ENCODE measurements at regions not wholly inside any gene's neighbourhood (a gene's known extent, or its start where the extent isn't known, plus 50 kb on each side); places are given as distances from the start of the nearest gene placed in this dataset.
"Not testable (repeated sequence)": the region's sequence is repeated elsewhere in the genome, so short reads cannot be mapped to it uniquely, and the experiment has no call there.

DNA sequence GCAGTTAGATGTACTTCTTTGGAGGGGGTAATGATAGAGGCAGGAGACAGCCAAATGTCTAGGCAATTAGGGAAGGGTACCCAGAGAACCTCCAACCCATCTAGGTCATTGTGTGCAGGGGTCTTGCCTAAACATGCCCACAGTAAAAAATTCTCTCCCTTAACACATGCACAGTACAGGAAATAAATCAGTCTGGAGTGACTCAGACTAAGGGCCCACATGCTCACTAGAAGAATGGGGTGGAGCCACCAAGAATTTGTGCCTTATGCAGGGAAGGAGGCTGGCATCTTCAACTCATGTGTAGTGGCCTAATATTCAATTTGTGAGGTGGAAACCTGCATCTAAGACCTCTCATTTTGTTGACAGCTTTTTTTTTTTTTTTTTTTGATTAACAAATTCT, 945.3 kb upstream of the GRIA3 start:
- DNase-seq: no peak

DNA sequence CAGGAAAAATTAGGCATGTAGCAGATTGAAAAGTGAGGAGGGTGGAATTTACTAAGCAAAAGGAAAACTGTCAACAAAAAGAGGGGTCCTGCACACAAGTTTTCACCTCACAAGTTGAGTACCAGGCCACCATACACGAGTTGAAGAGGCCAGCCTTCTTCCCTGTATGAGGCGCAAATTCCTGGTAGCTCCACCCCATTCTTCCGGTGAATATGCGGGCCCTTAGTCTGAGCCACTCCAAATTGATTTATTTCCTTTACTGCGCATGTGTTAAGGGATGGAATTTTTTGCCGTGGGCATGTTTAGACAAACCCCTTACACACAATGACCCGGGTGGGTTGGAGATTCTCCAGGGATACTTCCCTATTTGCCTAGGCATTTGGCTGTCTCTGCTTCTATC, 942.1 kb upstream of the GRIA3 start:
- no peak for DNase-seq

DNA sequence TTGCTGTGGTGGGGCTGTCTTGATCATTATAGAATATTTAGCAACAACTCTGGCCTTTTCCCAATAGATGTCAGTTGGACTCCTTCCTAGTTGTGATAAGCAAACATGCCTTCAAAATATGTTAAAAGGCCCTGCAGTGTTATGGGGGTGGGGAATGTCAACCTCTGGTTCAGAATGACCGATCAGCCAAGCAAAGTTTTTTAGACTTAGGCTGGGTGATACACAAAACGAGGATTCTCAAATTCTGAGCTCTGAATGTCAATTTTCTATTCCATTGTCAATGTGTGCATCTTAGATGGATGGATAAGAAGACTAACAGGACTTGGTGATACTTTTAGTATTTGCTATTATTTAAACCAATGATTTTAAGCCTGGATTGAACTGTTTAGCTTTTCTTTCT, 940.0 kb upstream of the GRIA3 start:
- no peak for DNase-seq

DNA sequence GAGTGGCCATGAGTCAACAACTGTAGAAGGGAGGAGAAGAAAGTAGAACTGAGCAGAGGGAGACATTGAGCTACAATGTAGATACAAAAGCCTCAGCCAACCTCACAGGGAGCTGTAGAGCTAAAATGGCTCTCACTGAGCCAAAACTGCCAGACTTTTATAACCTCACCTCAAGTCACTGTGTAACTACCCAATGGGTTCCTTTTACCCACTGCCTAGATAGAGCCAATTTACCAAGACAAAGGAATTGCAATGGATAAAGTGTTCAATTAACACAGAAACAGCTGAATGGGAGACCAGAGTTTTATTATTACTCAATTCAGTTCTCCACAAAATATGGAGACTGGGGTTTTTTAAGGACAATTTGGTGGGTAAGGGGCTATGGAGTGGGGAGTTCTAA, 938.9 kb upstream of the GRIA3 start:
- no peak for DNase-seq

DNA sequence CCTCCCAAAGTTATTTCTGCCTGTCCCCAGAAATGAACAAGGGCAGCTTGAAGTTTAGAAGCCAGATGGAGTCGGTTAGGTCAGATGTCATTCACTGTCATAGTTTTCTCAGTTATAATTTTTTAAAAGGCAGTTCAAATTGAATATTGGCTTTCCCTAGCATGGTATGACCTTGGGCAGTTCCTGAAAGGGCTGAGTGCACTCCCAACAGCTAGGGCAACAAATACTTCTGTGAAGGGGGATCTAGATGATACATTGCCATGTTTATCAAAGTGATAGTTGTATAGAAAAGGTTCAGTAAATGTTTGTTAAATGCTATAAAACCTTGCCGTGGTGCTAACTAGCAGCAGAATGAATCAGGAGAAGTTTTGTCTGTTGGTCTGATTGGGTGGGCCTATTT, 938.1 kb upstream of the GRIA3 start:
- no peak for DNase-seq

DNA sequence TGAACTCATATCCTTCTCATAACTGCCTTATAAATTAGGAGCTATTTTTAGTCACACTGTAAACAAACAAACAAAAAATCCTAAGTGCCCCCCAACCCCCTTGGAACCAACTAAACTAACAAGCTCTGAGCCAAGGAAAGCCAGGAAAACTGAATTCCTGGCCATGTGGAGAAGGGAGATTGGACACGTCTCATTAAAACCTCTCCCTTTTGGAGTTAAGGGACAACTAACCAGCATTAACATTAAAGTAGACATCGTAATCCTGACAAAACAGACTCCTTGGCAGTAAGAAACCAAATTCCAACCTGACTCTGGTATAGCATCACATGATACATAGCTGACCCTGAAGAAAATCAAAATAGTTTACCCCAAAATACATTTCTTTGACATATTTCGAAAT, 937.1 kb upstream of the GRIA3 start:
- no peak for DNase-seq

DNA sequence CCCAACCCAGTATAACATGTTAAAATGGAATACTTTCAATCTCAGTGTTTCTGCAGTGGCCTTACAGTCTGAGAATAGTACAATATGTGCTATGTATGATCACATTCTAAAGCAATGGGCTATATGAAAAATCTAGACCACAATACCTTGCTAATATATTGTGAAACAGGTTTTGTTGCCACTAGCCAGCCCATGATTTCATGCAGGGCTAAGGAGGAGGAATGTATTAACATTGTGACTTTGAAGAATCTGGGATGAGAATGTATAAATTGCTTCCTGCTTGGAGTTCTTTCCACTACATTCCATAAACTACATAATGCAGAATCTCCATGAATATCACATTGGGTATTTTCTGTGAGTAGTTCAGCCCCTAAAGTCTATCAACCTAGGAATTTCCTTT, 935.4 kb upstream of the GRIA3 start:
- no peak for DNase-seq

DNA sequence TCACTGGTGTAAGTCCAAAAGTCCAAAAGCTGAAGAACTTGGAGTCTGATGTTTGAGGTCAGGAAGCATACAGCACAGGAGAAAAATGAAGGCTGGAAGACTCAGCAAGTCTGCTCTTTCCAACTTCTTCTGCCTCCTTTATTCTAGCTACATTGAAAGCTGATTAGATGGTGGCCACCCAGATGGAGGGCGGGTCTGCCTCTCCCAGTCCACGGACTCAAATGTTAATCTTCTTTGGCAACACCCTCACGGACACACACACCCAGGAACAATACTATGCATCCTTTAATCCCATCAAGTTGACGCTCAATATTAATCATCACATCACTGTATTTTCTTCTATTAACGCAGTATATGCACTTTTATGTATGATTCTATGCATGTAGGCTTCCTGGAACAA, 931.6 kb upstream of the GRIA3 start:
- no peak for DNase-seq

DNA sequence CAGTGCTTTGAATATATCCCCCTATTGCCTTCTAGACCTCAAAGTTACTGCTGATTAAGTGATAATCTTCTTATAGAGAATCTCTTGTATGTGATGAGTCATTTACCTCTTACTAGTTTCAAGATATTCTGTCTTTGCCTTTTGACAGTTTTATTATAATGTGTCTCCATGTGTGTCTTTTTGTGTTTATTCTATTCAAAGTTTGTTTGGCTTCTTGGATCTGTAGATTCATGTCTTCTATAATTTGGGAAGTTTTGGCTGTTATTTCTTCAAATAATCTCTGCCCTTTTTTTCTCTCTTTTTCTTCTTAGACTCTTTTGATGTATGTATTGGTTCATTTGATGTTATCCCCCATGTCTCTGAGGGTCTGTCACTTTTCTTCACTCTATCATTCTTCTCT, 915.7 kb upstream of the GRIA3 start:
- DNase-seq: no peak

DNA sequence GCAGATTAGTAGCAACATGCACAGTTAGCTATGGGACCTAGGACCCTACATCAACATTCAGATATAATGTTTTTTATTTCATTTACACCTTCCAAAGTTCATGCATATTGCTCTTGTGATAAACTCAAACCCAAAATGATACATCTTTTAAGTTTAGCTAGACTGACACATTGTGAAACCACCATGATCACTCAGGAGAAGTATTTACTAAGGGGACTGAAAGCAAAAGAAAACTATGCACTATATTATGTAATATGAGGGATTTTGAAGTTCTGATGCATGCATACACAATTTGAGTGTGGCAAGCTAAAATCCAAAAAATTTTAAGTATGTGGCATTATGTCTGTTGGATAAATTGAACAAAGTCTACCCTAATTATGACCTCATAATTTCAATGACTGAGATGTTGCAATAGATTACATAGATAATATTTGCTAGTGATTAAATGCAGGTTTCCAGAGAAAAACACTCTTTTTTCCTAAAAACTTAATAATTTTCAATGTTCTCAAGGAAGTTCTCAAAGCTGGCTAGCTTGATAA, 914.8 kb upstream of the GRIA3 start:
- no peak for DNase-seq

DNA sequence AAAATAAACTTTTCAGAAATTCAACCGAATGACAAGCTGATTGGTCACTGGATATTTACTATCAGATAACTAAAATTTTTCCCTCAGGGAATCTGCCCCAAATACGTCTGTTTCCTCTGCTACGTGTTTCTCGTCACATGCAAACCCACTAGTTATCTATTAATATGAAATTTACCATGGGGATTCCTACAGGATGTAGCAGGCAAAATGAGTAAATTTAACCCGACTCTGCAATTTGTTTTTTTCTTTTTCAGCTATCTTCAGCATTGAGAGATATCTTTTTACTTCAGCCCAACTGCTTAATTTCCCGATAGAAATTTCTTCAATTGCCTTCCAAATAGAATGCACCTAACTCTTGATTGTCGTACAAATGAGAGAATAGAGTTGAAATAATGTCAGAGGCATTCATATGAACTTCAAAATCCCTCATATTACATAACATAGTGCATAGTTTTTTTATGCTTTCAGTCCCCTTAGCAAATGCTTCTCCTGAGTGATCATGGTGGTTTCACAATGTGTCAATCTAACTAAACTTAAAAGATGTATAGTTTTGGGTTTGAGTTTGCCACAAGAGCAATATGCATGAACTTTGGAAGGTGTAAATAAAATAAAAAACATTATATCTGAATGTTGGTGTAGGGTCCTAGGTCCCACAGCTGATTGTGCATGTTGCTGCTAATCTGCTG, 913.1 kb upstream of the GRIA3 start:
- no peak for DNase-seq

DNA sequence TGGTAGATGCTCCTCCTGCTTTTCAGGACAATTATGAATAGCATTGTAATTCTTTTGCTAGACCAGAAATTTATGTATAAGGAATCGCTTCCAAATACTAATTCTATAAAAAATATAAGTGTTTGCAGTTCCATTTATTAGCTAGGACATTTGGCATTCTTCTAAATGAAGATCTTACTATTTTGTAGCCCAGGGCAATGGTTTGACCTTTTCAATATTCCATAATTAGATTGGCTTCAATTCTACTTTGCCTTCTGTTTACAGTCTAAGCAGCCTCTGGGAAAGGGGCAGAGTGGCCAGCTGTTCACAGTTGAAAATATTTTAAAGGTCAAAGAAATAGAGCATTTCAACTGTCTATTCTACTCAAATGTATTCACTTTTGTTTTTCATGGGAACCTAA, 912.1 kb upstream of the GRIA3 start:
- DNase-seq: no peak

DNA sequence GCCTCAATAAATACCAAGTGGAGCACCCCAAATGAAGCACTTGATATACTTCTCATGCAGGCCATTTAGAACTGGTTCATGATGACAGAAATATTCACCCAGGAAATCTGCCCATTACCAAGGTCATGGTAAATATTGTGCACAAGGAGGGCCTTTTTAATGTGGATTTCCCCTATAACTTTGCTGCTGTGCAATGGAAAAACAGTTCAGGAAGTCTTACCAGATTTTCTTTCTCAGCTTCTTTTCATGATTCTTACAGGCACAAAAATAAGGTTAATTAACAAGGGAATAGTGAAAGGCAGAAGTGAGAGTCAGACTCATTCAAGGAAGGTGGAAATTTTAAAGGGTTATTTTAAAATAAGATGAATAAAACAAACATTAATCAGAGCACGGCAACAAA, 904.3 kb upstream of the GRIA3 start:
- DNase-seq: no peak

DNA sequence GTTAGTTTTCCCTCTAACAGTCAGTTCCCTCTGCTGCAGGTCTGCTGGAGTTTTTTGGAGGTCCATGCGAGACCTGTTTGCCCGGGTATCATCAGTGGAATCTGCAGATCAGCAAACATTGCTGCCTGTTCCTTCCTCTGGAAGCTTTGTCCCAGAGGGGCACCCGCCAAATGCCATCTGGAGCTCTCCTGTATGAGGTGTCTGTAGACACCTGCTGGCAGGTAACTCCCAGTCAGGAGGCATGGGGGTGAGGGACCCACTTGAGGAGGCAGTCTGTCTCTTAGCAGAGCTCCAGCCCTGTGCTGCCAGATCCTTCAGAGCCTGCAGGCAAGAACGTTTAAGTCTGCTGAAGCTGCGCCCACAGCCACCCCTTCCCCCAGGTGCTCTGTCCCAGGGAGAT, 884.3 kb upstream of the GRIA3 start:
- not testable (repeated sequence) for DNase-seq

DNA sequence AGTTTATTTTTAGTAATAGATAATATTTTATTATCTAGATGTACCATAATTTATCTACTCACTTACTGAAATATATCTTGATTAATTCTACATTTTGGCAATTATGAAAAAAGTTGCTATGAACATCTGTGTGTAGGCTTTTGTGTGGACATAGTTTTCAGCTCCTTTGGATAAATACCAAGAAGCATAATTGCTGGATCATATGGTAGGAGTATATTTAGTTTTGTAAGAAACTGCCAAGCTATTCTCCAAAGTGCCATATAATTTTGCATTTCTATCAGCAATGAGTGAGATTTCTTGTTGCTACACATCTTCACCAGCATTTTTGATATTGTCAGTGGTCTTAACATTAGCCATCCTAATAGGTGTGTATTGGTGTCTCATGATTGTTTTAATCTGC, 882.6 kb upstream of the GRIA3 start:
- DNase-seq: no peak

DNA sequence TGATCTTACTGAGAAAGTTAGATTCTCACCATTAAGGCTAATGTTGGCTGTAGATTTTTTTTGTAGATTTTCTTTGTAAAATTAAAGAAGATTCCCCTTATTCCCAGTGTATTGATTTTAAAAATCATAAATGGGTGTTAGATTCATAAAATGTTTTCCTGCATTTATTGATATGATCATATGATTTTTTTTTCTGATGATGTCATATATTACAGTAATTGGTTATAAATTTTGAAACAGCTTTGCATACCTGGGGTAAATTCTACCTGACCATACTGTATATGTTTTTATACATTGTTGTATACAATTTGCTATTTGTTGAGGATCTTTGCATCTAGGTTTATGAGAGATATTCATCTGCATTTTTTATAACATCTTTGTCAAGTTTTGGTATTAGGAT, 880.3 kb upstream of the GRIA3 start:
- no peak for DNase-seq

DNA sequence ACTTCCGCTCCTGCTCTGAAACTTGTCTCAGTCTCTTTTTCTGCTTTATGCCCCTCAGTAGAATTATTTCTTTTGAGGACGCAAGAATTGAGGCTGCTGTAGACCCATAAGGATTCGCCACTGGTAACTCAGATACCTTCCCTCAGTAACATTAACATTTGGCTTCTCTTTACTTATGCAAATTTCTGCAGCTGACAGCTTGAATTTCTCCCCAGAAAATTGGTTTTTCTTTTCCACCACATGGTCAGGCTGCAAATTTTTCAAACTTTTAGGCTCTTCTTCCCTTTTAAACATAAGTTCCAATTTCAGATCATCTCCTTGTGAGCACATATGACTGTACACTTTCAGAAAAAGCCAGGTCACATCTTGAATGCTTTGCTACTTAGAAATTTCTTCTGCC, 839.3 kb upstream of the GRIA3 start:
- DNase-seq: no peak

DNA sequence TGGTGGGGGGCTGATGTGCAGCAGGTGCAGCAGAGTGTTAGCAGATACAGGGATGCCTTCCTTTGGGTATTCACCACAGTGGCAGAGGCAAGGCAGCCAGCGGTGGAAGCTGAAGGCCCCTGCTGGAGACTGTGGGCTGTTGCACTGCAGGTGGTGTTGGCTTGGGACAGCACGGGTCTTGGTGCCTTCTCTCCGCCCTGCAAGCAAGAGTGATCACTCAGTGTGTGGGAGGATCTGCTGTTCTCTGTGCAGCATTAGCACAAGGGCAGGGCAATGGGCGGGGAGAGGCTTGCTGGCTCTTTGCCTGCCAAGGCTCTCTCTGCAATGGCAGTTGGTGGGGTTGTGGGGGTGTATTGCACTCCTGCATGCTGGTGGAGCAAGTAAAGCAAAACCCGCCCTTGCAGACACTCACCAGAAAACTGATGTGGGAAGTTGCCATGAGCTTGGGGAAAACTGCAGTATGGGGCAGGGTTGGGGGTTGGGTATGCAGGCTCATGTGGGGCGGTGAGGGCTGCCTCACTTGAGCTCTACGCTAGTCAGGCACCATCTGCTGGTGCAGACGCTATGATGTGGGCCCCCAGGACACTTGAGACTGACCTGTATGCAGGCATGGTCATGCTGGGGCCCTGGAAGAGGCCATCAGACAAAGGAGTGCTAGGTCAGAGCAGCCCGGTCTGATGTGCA, 820.8 kb upstream of the GRIA3 start:
- no peak for DNase-seq

DNA sequence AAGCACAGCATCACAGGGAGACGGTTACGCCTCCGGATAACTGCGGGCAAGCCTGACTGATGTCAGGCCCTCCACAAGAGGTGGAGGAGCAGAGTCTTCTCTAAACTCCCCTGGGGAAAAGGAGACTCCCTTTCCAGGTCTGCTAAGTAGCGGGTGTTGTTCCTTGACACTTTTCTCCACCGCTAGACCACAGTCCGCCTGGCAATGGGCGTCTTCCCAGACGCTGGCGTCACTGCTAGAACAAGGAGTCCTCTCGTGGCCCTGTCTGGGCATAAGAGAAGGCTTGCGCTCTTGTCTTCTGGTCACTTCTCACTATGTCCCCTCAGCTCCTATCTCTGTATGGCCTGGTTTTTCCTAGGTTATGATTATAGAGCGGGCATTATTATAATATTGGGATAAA, 808.5 kb upstream of the GRIA3 start:
- DNase-seq: not testable (repeated sequence)

DNA sequence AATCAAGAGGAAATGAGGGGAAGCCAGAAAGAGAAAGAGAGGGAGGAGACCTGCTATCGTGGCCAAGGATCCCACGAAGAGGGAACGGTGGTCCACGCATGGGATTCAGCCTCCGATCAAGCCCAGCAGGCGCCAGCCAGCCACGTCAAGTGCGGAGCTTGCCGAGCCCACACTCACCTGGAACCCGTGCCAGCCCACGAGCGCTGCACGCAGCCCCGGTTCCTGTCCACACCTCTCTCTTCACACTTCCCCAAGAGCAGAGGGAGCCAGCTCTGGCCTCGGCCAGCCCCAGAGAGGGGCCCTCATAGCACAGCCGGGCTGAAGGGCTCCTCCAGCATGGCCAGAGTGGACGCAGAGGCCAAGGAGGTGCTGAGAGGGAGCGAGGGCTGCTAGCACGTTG, 795.1 kb upstream of the GRIA3 start:
- DNase-seq: no peak

DNA sequence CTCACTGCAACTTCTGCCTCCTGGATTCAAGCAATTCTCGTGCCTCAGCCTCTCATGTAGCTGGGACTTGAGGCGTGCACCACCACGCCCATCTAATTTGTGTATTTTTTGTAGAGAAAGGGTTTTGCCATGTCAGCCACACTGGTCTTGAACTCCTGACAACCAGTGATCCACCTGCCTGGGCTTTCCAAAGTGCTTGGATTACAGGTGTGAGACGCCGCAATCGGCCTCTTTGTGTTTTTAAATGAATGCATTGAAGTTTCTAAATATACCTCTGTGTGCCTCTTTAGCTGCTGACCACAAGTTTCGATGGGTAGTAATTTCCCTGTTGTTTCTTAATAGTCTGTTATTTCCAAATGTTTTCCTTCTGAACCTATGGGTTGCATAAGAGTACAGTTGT, 765.3 kb upstream of the GRIA3 start:
- no peak for DNase-seq

DNA sequence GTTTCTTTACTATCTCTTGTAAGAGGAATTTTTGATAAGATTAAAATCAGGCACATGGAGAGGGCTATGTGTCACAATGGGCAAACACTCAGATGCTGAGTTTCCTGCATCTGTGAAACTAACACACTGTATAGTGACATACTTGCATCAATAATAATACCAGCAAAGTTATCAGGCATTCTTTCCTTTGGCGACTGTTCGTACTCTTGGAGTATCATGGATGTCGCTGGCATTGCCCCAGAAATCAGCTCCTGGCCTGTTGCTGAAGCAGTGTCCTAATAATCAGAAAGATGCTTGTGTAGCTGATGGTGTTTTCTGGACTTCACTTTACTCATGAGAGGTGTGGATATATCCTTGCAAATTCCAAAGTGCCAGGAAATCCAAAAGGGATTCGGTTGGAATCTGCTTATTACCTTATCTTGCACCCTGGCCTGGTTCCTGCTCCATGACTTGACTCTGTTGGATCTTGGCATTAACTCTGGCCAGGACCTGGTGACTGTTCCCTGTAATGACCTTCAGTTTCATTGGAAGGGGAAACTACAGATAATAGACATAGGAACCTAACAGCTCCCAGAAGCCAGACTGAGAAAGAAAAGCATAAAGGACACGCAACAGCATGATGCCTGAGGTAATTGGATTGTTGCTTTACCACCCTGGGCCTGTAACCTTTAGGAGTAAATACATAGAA, 762.5 kb upstream of the GRIA3 start:
- DNase-seq: no peak

DNA sequence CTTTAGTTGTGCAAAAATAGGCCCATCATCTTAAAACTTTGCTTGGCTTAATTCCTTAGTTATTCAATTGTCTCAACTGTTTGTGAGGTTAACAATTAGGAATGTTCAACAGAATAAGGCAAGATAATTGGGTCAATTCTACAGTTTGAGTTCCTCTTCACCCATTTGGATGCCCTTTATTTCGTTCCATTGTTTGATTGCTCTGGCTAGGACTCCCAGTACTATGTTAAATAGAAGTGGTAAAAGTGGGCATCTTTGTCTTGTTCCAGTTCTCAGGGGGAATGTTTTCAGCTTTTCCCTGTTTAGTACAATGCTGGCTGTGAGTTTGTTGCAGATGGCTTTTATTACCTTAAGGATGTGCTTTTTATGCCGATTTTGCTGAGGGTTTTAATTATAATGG, 761.5 kb upstream of the GRIA3 start:
- DNase-seq: no peak

DNA sequence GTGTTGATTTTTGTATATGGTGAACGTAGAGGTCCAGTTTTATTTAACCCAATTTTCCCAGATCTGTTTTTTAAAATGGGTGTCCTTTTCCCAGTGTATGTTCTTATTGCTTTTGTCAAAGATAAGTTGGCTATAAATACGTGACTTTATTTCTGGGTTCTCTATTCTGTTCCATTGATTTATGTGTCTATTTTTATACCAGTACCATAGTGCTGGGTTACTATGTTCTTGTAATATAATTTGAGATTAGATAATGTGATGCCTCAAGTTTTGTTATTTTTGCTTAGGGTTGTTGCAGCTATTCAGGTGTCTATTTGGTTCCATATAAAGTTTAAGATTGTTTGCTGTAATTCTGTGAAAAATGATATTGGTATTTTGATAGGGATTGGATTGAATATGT, 749.1 kb upstream of the GRIA3 start:
- no peak for DNase-seq

Data from GDM1 (cell line).